Memory B cell (primary cell): ENCODE measurements at regions not wholly inside any gene's neighbourhood (a gene's known extent, or its start where the extent isn't known, plus 50 kb on each side); places are given as distances from the start of the nearest gene placed in this dataset.

Source experiments
- ATAC-seq: fragments of 150-1000 bp; cut with Tn5 transposase; 2 replicates; pipeline ENCODE4 v1.10.0; 2021; ENCODE audit warnings: low read depth, mild to moderate bottlenecking, moderate library complexity
- DNase-seq, 2 donors: peaks; one replicate each; pipeline ENCODE4 v3.0.0; 2022; ENCODE audit warnings: low spot score in 2 of 2
- H3K27ac Mint-ChIP-seq: one replicate; pipeline ENCODE4 v1.8.0; 2022; ENCODE audit warnings: mild to moderate bottlenecking, moderate library complexity, mixed read lengths
- H3K27me3 Mint-ChIP-seq: one replicate; pipeline ENCODE4 v1.8.0; 2022; ENCODE audit warnings: mixed read lengths
- H3K36me3 Mint-ChIP-seq: one replicate; pipeline ENCODE4 v1.8.0; 2022; ENCODE audit warnings: mild to moderate bottlenecking, mixed read lengths
- H3K4me1 Mint-ChIP-seq: one replicate; pipeline ENCODE4 v1.8.0; 2022; ENCODE audit warnings: mixed read lengths
- H3K4me3 Mint-ChIP-seq: one replicate; pipeline ENCODE4 v1.8.0; 2022; ENCODE audit warnings: mild to moderate bottlenecking, moderate library complexity, mixed read lengths
- H3K9me3 Mint-ChIP-seq: one replicate; pipeline ENCODE4 v1.8.0; 2022; ENCODE audit warnings: mixed read lengths

GRCh38 chrX:79645749-79646148 is 278.6 kb upstream of the ITM2A start:
- DNase-seq, result no peak
- Mint-ChIP-seq H3K9me3 (no peaks in the 10 kb centered on the region), H3K27me3 (no peaks in the 10 kb centered on the region), H3K36me3 (no peaks in the 10 kb centered on the region), H3K27ac (no peak overlapping the region), H3K4me1 (no peaks in the 10 kb centered on the region), H3K4me3 (no peak overlapping the region)
- ATAC-seq, result no peak

GRCh38 chrX:79631526-79631925 is 264.4 kb upstream of the ITM2A start:
- no peaks in the 10 kb centered on the region for H3K27me3 Mint-ChIP-seq
- DNase-seq (no peak), ATAC-seq (no peak)
- H3K4me3 Mint-ChIP-seq, result no peak overlapping the region
- peaks cover 9% of the 10 kb centered on the region for H3K4me1 Mint-ChIP-seq
- no peak overlapping the region for H3K27ac Mint-ChIP-seq
- H3K9me3 Mint-ChIP-seq, result peaks cover 1% of the 10 kb centered on the region
- no peaks in the 10 kb centered on the region for H3K36me3 Mint-ChIP-seq

- H3K27ac Mint-ChIP-seq, result peak overlapping the region; percentile 7
- no peaks in the 10 kb centered on the region for H3K36me3 Mint-ChIP-seq
- ATAC-seq (peak; percentile 15), DNase-seq (no peak)
- peaks cover 9% of the 10 kb centered on the region for H3K4me1 Mint-ChIP-seq
- no peak overlapping the region for H3K4me3 Mint-ChIP-seq
- H3K27me3 Mint-ChIP-seq, result no peaks in the 10 kb centered on the region
- H3K9me3 Mint-ChIP-seq, result peaks cover 1% of the 10 kb centered on the region
These were observed 263.2 kb upstream of the ITM2A start for GRCh38 chrX:79630033-79631009.

GRCh38 chrX:79623098-79623762 is 256.1 kb upstream of the ITM2A start:
- Mint-ChIP-seq H3K36me3 (no peaks in the 10 kb centered on the region), H3K27ac (no peak overlapping the region), H3K4me1 (no peaks in the 10 kb centered on the region), H3K27me3 (no peaks in the 10 kb centered on the region), H3K4me3 (no peak overlapping the region), H3K9me3 (peaks cover 1% of the 10 kb centered on the region)
- DNase-seq, result no peak
- ATAC-seq, result no peak

- DNase-seq (no peak), ATAC-seq (no peak)
- Mint-ChIP-seq H3K36me3 (no peaks in the 10 kb centered on the region), H3K4me3 (no peak overlapping the region), H3K4me1 (no peaks in the 10 kb centered on the region), H3K27ac (no peak overlapping the region), H3K27me3 (no peaks in the 10 kb centered on the region), H3K9me3 (no peaks in the 10 kb centered on the region)
These were observed 251.1 kb upstream of the ITM2A start for GRCh38 chrX:79618280-79618679.

- Mint-ChIP-seq H3K27me3 (peaks cover 2% of the 10 kb centered on the region), H3K9me3 (peaks cover 1% of the 10 kb centered on the region), H3K4me3 (no peak overlapping the region), H3K4me1 (no peaks in the 10 kb centered on the region), H3K27ac (no peak overlapping the region), H3K36me3 (no peaks in the 10 kb centered on the region)
- no peak for ATAC-seq
- DNase-seq, result no peak
These were observed 237.2 kb upstream of the ITM2A start for GRCh38 chrX:79604364-79604763.

- ATAC-seq, result no peak
- Mint-ChIP-seq H3K36me3 (no peaks in the 10 kb centered on the region), H3K27me3 (no peaks in the 10 kb centered on the region), H3K27ac (no peak overlapping the region), H3K9me3 (no peaks in the 10 kb centered on the region), H3K4me3 (no peak overlapping the region), H3K4me1 (no peaks in the 10 kb centered on the region)
- DNase-seq, result no peak
These were observed 234.4 kb upstream of the ITM2A start for GRCh38 chrX:79601341-79602131.

- Mint-ChIP-seq H3K9me3 (peaks cover 4% of the 10 kb centered on the region), H3K4me3 (no peak overlapping the region), H3K4me1 (no peaks in the 10 kb centered on the region), H3K36me3 (no peaks in the 10 kb centered on the region), H3K27me3 (peaks cover 9% of the 10 kb centered on the region), H3K27ac (no peak overlapping the region)
- DNase-seq, result no peak
- ATAC-seq, result no peak
These were observed 225.1 kb upstream of the ITM2A start for GRCh38 chrX:79592259-79592658.

GRCh38 chrX:79588233-79588632 is 221.1 kb upstream of the ITM2A start:
- DNase-seq (no peak), ATAC-seq (no peak)
- Mint-ChIP-seq H3K9me3 (peaks cover 4% of the 10 kb centered on the region), H3K27ac (no peak overlapping the region), H3K36me3 (no peaks in the 10 kb centered on the region), H3K27me3 (peaks cover 8% of the 10 kb centered on the region), H3K4me1 (no peaks in the 10 kb centered on the region), H3K4me3 (no peak overlapping the region)

GRCh38 chrX:79573760-79574159 is 206.6 kb upstream of the ITM2A start:
- no peak for ATAC-seq
- no peak overlapping the region for H3K27ac Mint-ChIP-seq
- no peak overlapping the region for H3K4me3 Mint-ChIP-seq
- no peaks in the 10 kb centered on the region for H3K36me3 Mint-ChIP-seq
- no peak for DNase-seq
- no peaks in the 10 kb centered on the region for H3K4me1 Mint-ChIP-seq
- H3K27me3 Mint-ChIP-seq, result no peaks in the 10 kb centered on the region
- no peaks in the 10 kb centered on the region for H3K9me3 Mint-ChIP-seq

- no peak overlapping the region for H3K4me3 Mint-ChIP-seq
These were observed 205.4 kb upstream of the ITM2A start for GRCh38 chrX:79572566-79572965.

GRCh38 chrX:79570524-79571240 is 203.5 kb upstream of the ITM2A start:
- H3K36me3 Mint-ChIP-seq, result no peaks in the 10 kb centered on the region
- H3K4me3 Mint-ChIP-seq, result no peak overlapping the region
- no peaks in the 10 kb centered on the region for H3K27me3 Mint-ChIP-seq
- H3K27ac Mint-ChIP-seq, result no peak overlapping the region
- ATAC-seq (no peak), DNase-seq (no peak)
- H3K9me3 Mint-ChIP-seq, result peaks cover 3% of the 10 kb centered on the region
- no peaks in the 10 kb centered on the region for H3K4me1 Mint-ChIP-seq

More at GRCh38 chrX:79572566-79572965, 205.4 kb upstream of the ITM2A start:
- Mint-ChIP-seq H3K9me3 (no peaks in the 10 kb centered on the region), H3K36me3 (no peaks in the 10 kb centered on the region), H3K27me3 (no peaks in the 10 kb centered on the region), H3K4me1 (no peaks in the 10 kb centered on the region), H3K27ac (no peak overlapping the region)
- no peak for DNase-seq
- ATAC-seq, result no peak

- ATAC-seq, result no peak
- no peaks in the 10 kb centered on the region for H3K27me3 Mint-ChIP-seq
- no peaks in the 10 kb centered on the region for H3K4me1 Mint-ChIP-seq
- no peak for DNase-seq
- no peaks in the 10 kb centered on the region for H3K36me3 Mint-ChIP-seq
- H3K9me3 Mint-ChIP-seq, result peaks cover 5% of the 10 kb centered on the region
- no peak overlapping the region for H3K27ac Mint-ChIP-seq
- H3K4me3 Mint-ChIP-seq, result no peak overlapping the region
These were observed 201.2 kb upstream of the ITM2A start for GRCh38 chrX:79568309-79568708.
